Activated CD4-positive, CD25-positive, alpha-beta regulatory T cell (primary cell): ENCODE measurements at regions not wholly inside any gene's neighbourhood (a gene's known extent, or its start where the extent isn't known, plus 50 kb on each side); places are given as distances from the start of the nearest gene placed in this dataset.
"Not testable (repeated sequence)": the region's sequence is repeated elsewhere in the genome, so short reads cannot be mapped to it uniquely, and the experiment has no call there.

Source experiments
- DNase-seq, 4 experiments: peaks; one replicate each; lab custom pipeline; 2025; lab: John Stamatoyannopoulos, UW

- DNase-seq = no peak
Measured at GRCh38 chr1:58836408-58836807, 52.6 kb upstream of the JUN start.

- DNase-seq = no peak
Measured at GRCh38 chr1:58837886-58838285, 54.0 kb upstream of the JUN start.

- no peak for DNase-seq
Measured at GRCh38 chr1:58839147-58839795, 55.4 kb upstream of the JUN start.

GRCh38 chr1:58839846-58840835 is 56.3 kb upstream of the JUN start:
- no peak for DNase-seq

- no peak for DNase-seq
Measured at GRCh38 chr1:58841455-58841854, 57.6 kb upstream of the JUN start.

- no peak for DNase-seq
Measured at GRCh38 chr1:58842941-58843340, 59.1 kb upstream of the JUN start.

GRCh38 chr1:58844176-58844575 is 60.3 kb upstream of the JUN start:
- DNase-seq = no peak

- no peak for DNase-seq
Measured at GRCh38 chr1:58845942-58846341, 62.1 kb upstream of the JUN start.

- no peak for DNase-seq
Measured at GRCh38 chr1:58848818-58849411, 65.1 kb upstream of the JUN start.

GRCh38 chr1:58849551-58849950 is 65.7 kb upstream of the JUN start:
- no peak for DNase-seq

- no peak for DNase-seq
Measured at GRCh38 chr1:58850636-58851035, 66.8 kb upstream of the JUN start.

GRCh38 chr1:58852731-58853485 is 69.1 kb upstream of the JUN start:
- no peak for DNase-seq

GRCh38 chr1:58854576-58854975 is 70.7 kb upstream of the JUN start:
- DNase-seq = no peak

GRCh38 chr1:58855274-58856165 is 71.7 kb upstream of the JUN start:
- no peak for DNase-seq

- not testable (repeated sequence) for DNase-seq
Measured at GRCh38 chr1:58856281-58856680, 72.4 kb upstream of the JUN start.

GRCh38 chr1:58857680-58858673 is 74.1 kb upstream of the JUN start:
- DNase-seq = peak in 2 of 4 experiments; percentile 6 to 16

- DNase-seq = no peak
Measured at GRCh38 chr1:58859769-58860485, 76.1 kb upstream of the JUN start.

GRCh38 chr1:58861076-58861475 is 77.2 kb upstream of the JUN start:
- no peak for DNase-seq

- DNase-seq = no peak
Measured at GRCh38 chr1:58861506-58861905, 77.7 kb upstream of the JUN start.
